GM12878 (cell line): ENCODE measurements at regions not wholly inside any gene's neighbourhood (a gene's known extent, or its start where the extent isn't known, plus 50 kb on each side); places are given as distances from the start of the nearest gene placed in this dataset.

Experiments
- ATAC-seq: fragments of 200-7000 bp; cut with Tn5 transposase; 3 replicates; pipeline ENCODE4 v1.9.1; 2020; ENCODE audit warnings: mild to moderate bottlenecking, moderate library complexity
- BruUV-seq: library from RNA; stranded (reverse); fragments of 400-500 nt; replicated peaks from 2 replicates; lab custom pipeline; 2021; lab: Mats Ljungman, UMichigan
- CTCF ChIA-PET: fragments of 300-600 bp; sonication (Branson Sonifier 250); formaldehyde crosslinking; extraction: SDS; loops from one replicate; lab custom pipeline; 2021; ENCODE audit warnings: inconsistent platforms; lab: Yijun Ruan, JAX
- POLR2A ChIA-PET: fragments of 350-600 bp; formaldehyde crosslinking; extraction: SDS; loops from one replicate; lab custom pipeline; 2021; ENCODE audit warnings: inconsistent platforms; lab: Charles Lee
- RAD21 ChIA-PET: fragments of 300-600 bp; sonication (Branson Sonifier 250); formaldehyde crosslinking; loops from one replicate; lab custom pipeline; 2023; ENCODE audit warnings: antibody characterized with exemption; ENCODE audit not compliant: unreplicated experiment; lab: Charles Lee
- SMC1A ChIA-PET: fragments of 300-600 bp; sonication (Branson Sonifier 250); formaldehyde crosslinking; loops from one replicate; lab custom pipeline; 2023; ENCODE audit not compliant: unreplicated experiment, uncharacterized antibody; lab: Charles Lee
- DNase-seq: peaks from one replicate; pipeline ENCODE4 v3.0.0-alpha.2; 2011; ENCODE audit warnings: low read depth, low spot score
- FAIRE-seq: peaks from 3 replicates; lab custom pipeline; 2011; peaks lifted over from hg19 to GRCh38; lab: Jason Lieb, UNC
- H2AFZ ChIP-seq: 2 replicates; pipeline ENCODE4 v1.6.0; 2011; ENCODE audit warnings: low read depth, low read length, control low read depth; ENCODE audit not compliant: control insufficient read depth
- H3K27ac ChIP-seq: 2 replicates; pipeline ENCODE4 v1.5.1; 2011; ENCODE audit warnings: control low read depth; ENCODE audit not compliant: control insufficient read depth, insufficient read depth
- H3K27me3 ChIP-seq, 2 experiments: replicated peaks in 1 of 2; 2 replicates each; pipeline versions ENCODE4 v1.6.0 to v1.6.1; 2011; ENCODE audit warnings: low read length in 1 of 2; ENCODE audit not compliant: control insufficient read depth in 2 of 2, insufficient read depth in 2 of 2
- H3K36me3 ChIP-seq, 2 experiments: 2 replicates each; pipeline ENCODE4 v1.5.1; 2011; ENCODE audit warnings: low read length in 1 of 2; ENCODE audit not compliant: control insufficient read depth in 2 of 2, insufficient read depth in 2 of 2
- H3K4me1 ChIP-seq: 2 replicates; pipeline ENCODE4 v1.6.1; 2011; ENCODE audit warnings: mild to moderate bottlenecking, low read length, moderate library complexity, mixed read lengths; ENCODE audit not compliant: control insufficient read depth, insufficient read depth
- H3K4me2 ChIP-seq: 2 replicates; pipeline ENCODE4 v1.6.0; 2011; ENCODE audit warnings: control low read depth; ENCODE audit not compliant: control insufficient read depth, insufficient read depth
- H3K4me3 ChIP-seq: fragments of 200-600 bp; sonication (generic); 2 replicates; pipeline ENCODE4 v1.5.1; 2016
- H3K79me2 ChIP-seq: 2 replicates; pipeline ENCODE4 v1.6.0; 2011; ENCODE audit warnings: low read length; ENCODE audit not compliant: control insufficient read depth, insufficient read depth
- H3K9ac ChIP-seq: 2 replicates; pipeline ENCODE4 v1.8.0; 2011; ENCODE audit warnings: low read length, control low read depth, mixed read lengths; ENCODE audit not compliant: control insufficient read depth, insufficient read depth
- H3K9me3 ChIP-seq: replicated peaks from 3 replicates; pipeline ENCODE4 v1.5.1; 2011; ENCODE audit warnings: mild to moderate bottlenecking, low read length; ENCODE audit not compliant: control insufficient read depth, insufficient read depth
- H4K20me1 ChIP-seq: 2 replicates; pipeline ENCODE4 v1.6.0; 2011; ENCODE audit not compliant: control insufficient read depth, insufficient read depth
- CBX3 ChIP-seq: fragments of 200-600 bp; sonication (generic); IDR thresholded peaks from 2 replicates; pipeline ENCODE4 v1.6.1; 2016; ENCODE audit warnings: low read depth, borderline replicate concordance
- CHD2 ChIP-seq: IDR thresholded peaks from 2 replicates; pipeline ENCODE4 v1.6.1; 2011; ENCODE audit warnings: low read depth, low read length, improper control_type of control experiment, borderline replicate concordance
- CREM ChIP-seq: IDR thresholded peaks from 2 replicates; pipeline ENCODE4 v1.6.1; 2014; ENCODE audit warnings: antibody characterized with exemption, low read depth
- FOXK2 ChIP-seq: fragments of 450-650 bp; IDR thresholded peaks from 2 replicates; pipeline ENCODE4 v1.6.1; 2017; ENCODE audit warnings: mild to moderate bottlenecking, moderate library complexity
- HDGF ChIP-seq: fragments of 450-650 bp; IDR thresholded peaks from 2 replicates; pipeline ENCODE4 v1.6.1; 2016; ENCODE audit warnings: antibody characterized with exemption
- MTA3 ChIP-seq: IDR thresholded peaks from 2 replicates; pipeline ENCODE4 v1.6.1; 2012; ENCODE audit warnings: low read length, inconsistent platforms, borderline replicate concordance
- NFYA ChIP-seq: IDR thresholded peaks from 2 replicates; pipeline ENCODE4 v1.6.1; 2011; ENCODE audit warnings: low read depth, mild to moderate bottlenecking, low read length, improper control_type of control experiment, borderline replicate concordance
- PAX5 ChIP-seq: IDR thresholded peaks from 2 replicates; pipeline ENCODE4 v1.6.1; 2011; ENCODE audit warnings: low read depth, low read length, borderline replicate concordance
- RCOR1 ChIP-seq: conservative IDR thresholded peaks from 2 replicates; pipeline ENCODE4 v1.6.1; 2012; ENCODE audit warnings: low read depth, low read length, improper control_type of control experiment
- TAF1 ChIP-seq: IDR thresholded peaks from 2 replicates; pipeline ENCODE4 v1.6.1; 2011; ENCODE audit warnings: mild to moderate bottlenecking, low read depth, low read length, borderline replicate concordance
- TCF3 ChIP-seq: IDR thresholded peaks from 2 replicates; pipeline ENCODE4 v1.6.1; 2012; ENCODE audit warnings: low read depth, mild to moderate bottlenecking, low read length, borderline replicate concordance; ENCODE audit not compliant: insufficient read depth
- ZBTB11 ChIP-seq: fragments of 450-650 bp; formaldehyde crosslinking; IDR thresholded peaks from 2 replicates; pipeline ENCODE4 v1.5.0; 2022; ENCODE audit warnings: mild to moderate bottlenecking, missing genetic modification characterization
- ZNF274 ChIP-seq: IDR thresholded peaks from one replicate; pipeline ENCODE4 v1.8.0; 2011; ENCODE audit not compliant: insufficient read length, insufficient read depth
- ZNF687 ChIP-seq: fragments of 450-650 bp; IDR thresholded peaks from 2 replicates; pipeline ENCODE4 v1.6.1; 2017; ENCODE audit warnings: mild to moderate bottlenecking, moderate library complexity
- WGBS: methylation state at CpG from one replicate; pipeline ENCODE4 v1.1.6; 2016; ENCODE audit warnings: low lambda C conversion rate; ENCODE audit not compliant: insufficient replicate concordance, insufficient coverage; ENCODE audit errors: missing lambda C conversion rate; 5-methylcytosine and 5-hydroxymethylcytosine counted together
- in situ Hi-C: fragments of 300-500 bp; cut with MboI; formaldehyde crosslinking; loops from 9 replicates; pipeline ENCODE4 v1.14.3; 2018; ENCODE audit warnings: mixed read lengths
- intact Hi-C: fragments of 100-400 bp; cut with micrococcal nuclease; formaldehyde crosslinking; loops from one replicate; pipeline ENCODE4 v1.14.2; 2022; ENCODE audit not compliant: unreplicated experiment
- TF ChIP-seq, protein P1 (sequence below): fragments of 450-650 bp; IDR thresholded peaks from 2 replicates; pipeline ENCODE4 v1.6.1; 2016; ENCODE audit warnings: mild to moderate bottlenecking, moderate library complexity, borderline replicate concordance

DNA sequence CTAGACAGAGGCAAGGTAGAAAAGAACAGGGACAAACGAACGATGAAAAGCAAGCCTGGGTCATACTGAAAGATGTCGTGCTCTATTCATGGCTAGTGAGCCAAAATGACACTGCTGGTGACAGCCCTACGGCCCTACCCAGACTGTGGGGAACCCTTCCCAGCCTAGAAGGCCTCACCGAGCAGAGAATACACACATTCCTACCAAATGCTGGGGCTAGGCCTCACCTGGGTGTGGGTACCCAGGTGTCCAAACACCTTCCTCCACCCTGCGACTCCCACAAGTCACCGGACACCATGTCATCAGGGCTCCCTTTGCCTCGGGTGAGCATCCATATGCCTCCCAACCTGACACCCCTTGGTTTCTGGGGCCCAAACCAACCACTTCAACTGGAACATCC lies 85.3 kb upstream of the DOCK9 start:
- Histone ChIP-seq H3K9ac (no peak overlapping the region), H3K9me3 (no peaks in the 10 kb centered on the region; the same call in 2 of the 3 replicates), H3K4me1 (no peaks in the 10 kb centered on the region), H3K27ac (no peak overlapping the region), H3K79me2 (no peaks in the 10 kb centered on the region), H4K20me1 (no peaks in the 10 kb centered on the region), H2AFZ (no peak overlapping the region), H3K4me2 (no peak overlapping the region), H3K4me3 (no peak overlapping the region), H3K36me3 (no peaks in the 10 kb centered on the region), H3K27me3 (no peaks in the 10 kb centered on the region)
- BruUV-seq: no TSS peak
- ATAC-seq (no peak), DNase-seq (no peak), FAIRE-seq (no peak)
- SMC1A ChIA-PET: no interaction called here
- POLR2A ChIA-PET: no interaction called here
- WGBS: 68% methylated on average over 8 of the region's 8 CpGs
- in situ Hi-C loops: no loop called here
- intact Hi-C loops: no loop called here
- RAD21 ChIA-PET: no interaction called here
- CTCF ChIA-PET: no interaction called here
- TF ChIP-seq ZNF687: no peak
- no peak for TF ChIP-seq NFYA
- TF ChIP-seq RCOR1: no peak
- TF ChIP-seq HDGF: no peak
- TF ChIP-seq TAF1: no peak
- TF ChIP-seq FOXK2: no peak
- no peak for TF ChIP-seq MTA3
- no peak for TF ChIP-seq ZNF274
- no peak for TF ChIP-seq CREM
- no peak for TF ChIP-seq PAX5
- no peak for TF ChIP-seq ZBTB11 (CRISPR knock-in tag)
- TF ChIP-seq, protein P1, sequence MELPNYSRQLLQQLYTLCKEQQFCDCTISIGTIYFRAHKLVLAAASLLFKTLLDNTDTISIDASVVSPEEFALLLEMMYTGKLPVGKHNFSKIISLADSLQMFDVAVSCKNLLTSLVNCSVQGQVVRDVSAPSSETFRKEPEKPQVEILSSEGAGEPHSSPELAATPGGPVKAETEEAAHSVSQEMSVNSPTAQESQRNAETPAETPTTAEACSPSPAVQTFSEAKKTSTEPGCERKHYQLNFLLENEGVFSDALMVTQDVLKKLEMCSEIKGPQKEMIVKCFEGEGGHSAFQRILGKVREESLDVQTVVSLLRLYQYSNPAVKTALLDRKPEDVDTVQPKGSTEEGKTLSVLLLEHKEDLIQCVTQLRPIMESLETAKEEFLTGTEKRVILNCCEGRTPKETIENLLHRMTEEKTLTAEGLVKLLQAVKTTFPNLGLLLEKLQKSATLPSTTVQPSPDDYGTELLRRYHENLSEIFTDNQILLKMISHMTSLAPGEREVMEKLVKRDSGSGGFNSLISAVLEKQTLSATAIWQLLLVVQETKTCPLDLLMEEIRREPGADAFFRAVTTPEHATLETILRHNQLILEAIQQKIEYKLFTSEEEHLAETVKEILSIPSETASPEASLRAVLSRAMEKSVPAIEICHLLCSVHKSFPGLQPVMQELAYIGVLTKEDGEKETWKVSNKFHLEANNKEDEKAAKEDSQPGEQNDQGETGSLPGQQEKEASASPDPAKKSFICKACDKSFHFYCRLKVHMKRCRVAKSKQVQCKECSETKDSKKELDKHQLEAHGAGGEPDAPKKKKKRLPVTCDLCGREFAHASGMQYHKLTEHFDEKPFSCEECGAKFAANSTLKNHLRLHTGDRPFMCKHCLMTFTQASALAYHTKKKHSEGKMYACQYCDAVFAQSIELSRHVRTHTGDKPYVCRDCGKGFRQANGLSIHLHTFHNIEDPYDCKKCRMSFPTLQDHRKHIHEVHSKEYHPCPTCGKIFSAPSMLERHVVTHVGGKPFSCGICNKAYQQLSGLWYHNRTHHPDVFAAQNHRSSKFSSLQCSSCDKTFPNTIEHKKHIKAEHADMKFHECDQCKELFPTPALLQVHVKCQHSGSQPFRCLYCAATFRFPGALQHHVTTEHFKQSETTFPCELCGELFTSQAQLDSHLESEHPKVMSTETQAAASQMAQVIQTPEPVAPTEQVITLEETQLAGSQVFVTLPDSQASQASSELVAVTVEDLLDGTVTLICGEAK: no peak
- no peak for TF ChIP-seq TCF3
- no peak for TF ChIP-seq CBX3
- TF ChIP-seq CHD2: no peak
